ENCODE measurements at regions not wholly inside any gene's neighbourhood (a gene's known extent, or its start where the extent isn't known, plus 50 kb on each side); places are given as distances from the start of the nearest gene placed in this dataset.

DNA sequence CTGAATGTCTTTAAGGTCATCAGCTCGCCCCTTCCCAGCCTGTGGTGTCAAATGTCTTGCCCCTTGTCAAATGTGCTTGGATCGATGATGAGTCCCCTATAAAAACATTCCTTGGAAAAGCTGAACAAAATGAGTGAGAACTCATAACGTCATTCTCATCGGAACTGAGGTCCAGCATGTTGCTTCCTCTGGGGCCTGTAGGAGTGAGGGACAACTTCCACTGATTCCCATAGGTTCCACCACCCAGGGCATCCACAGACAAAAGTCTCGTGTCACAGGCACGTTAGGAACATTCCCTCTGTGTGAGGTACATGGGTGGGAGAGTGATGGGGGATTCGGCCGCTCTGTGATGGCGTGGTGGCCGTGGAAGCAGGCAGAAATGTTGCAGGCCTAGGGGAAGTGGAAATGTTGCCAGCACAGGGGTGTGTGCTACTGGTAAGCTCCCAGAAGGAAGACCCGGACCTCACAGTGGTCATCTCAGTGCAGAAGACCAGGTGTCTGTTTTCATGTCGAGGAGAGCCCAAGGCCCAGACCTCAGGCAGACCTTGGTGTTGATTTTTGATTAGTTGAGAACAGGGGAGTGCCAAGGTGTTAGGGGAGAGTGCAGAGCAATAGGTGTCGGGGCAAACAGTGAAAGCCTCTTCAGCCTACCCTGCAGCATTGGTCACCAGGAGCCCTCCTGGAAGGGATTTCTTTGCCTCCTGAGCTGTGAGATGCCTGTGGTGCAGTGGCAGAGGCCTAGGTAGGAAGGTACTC, 96.8 kb downstream of the SNRPN start:
- DNase-seq, result no peak

DNA sequence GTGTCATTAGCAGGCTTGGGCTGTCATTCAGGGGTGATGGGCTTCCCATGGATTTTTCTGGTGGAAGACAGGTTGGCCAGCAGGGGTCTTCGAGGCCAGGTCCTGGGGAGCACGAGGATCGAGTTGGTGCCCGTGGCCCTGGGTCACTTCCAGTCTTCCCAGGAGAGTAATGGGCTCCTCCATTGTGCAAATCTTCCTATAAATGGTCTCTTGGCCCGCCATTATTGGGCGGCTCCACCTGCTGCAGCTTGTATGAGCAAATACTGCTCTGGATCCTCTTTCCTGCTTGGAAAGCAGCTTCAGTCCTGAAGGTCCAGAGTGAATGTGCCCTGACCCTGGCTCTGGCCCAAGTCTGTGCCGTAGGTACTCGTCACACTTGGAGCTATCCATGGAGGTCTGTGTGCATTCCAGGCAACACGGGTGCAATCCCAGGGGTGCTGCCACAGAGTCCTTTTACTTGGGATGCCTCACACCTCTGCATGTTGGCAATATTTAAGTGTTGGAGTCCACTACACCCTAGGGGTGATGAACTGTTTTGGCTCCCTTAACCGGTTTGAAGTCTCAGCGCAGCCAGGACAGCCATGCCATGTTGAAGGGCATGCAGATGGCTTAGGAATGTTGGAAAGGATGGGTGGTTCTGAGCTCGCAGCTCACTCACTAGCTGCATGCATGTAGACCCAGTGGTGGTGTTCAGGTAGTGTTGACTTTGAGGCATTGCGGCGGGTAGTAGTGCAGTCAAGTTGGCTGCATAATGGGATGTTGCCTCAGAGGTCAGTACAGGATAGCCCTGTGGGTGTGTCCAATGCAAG, 97.6 kb downstream of the SNRPN start:
- DNase-seq, result no peak

DNA sequence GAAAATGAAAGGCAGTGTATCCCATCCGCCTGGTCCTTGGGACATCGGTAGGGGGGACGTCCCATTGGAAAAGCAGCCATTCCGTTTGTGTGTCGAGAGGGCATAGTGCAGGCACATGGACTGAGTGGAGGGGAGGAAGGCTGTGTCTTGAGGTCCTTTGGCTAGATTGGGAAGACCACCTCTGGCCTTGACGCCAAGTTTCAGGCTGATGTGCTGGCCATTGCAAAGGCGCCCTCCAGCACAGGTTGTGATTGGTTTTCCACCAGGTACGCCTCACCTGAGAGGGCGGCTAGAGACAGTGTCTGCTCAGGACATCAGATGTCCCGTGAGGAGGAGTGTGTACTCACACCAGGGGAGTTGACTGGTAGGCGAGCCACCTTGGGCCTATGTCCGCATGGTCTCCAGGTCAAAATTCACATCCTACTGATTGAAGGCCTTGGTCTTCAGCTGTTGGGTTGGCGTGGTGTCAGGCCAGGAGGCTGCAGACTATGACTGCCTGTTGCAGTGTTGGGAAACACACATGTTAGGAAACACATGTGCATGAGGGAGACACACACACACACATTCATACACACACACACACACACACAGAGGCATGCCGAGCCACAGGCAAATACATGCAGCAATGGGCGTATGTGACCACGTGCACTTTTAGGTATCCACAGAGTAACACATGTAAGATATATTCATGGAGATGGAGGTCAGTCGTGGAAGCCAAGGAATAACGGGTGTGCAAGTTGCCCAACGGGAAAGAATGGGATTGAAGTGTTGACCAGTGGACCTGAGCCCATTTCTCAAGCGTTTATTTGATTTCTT, 98.4 kb downstream of the SNRPN start:
- no peak for DNase-seq

DNA sequence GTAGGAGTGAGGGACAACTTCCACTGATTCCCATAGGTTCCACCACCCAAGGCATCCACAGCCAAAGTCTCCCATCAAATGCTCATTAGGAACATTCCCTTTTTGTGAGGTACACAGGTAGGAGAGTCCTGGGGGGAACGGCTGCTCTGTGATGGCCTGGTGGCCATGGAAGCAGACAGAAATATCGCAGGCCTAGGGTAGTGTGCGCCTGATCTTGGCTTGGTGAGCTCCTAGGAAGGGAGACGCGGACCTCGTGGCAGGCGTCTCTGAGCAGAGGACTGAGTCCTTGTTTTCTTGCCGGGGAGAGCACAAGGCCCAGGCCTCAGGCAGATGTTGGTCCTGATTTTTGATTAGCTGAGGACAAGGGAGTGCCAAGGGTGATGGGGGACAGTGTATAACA, 99.5 kb downstream of the SNRPN start:
- DNase-seq, result no peak

DNA sequence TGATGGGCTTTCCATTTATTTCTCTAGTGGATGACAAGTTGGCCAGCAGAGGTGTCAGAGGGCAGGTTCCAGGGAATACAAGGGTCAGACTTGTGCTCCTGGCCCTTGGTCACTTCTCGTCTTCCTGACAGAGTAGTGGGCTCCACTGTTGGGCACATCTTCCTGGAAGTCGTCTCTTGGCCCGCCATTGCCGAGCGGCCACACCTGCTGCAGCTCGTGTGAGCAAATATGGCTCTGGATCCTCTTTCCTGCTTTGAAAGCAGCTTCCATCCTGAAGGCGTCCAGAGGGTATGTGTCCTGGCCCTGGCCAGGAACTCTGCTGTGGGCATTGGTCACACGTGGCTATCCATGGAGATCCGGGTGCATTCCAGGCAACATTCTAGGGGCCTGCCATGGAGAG, 100.2 kb downstream of the SNRPN start:
- DNase-seq, result no peak

DNA sequence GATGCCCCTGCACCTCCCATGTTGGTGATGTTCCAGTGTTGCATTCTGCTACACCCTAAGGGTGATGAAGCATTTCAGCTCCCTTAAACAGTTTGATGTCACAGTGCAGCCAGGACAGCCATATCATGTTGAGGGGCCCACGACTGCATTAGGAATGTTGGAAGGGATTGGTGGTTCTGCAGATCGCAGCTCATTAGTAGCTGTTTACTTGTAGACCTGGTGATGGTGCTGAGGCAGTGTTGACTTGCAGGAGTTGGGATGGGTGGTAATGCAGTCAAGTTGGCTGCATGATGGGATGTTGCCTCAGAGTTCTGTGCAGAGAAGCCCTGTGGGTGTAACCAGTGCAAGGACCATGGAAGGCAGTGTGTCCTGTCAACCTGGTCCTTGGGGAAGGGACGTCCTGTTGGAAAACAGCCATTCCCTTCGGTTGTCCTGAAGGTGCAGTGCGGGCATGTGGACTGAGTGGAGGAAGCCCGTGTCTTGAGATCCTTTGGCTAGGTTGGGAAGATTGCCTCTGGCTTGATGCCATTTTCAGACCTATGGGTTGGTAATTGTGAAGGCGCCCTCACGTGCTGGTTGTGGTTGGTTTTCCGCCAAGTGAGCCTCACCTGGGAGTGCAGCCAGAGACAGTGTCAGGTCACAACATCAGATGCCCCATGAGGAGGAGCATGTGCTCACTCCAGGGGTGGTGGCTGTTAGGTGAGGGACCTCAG, 100.7 kb downstream of the SNRPN start:
- DNase-seq, result no peak

DNA sequence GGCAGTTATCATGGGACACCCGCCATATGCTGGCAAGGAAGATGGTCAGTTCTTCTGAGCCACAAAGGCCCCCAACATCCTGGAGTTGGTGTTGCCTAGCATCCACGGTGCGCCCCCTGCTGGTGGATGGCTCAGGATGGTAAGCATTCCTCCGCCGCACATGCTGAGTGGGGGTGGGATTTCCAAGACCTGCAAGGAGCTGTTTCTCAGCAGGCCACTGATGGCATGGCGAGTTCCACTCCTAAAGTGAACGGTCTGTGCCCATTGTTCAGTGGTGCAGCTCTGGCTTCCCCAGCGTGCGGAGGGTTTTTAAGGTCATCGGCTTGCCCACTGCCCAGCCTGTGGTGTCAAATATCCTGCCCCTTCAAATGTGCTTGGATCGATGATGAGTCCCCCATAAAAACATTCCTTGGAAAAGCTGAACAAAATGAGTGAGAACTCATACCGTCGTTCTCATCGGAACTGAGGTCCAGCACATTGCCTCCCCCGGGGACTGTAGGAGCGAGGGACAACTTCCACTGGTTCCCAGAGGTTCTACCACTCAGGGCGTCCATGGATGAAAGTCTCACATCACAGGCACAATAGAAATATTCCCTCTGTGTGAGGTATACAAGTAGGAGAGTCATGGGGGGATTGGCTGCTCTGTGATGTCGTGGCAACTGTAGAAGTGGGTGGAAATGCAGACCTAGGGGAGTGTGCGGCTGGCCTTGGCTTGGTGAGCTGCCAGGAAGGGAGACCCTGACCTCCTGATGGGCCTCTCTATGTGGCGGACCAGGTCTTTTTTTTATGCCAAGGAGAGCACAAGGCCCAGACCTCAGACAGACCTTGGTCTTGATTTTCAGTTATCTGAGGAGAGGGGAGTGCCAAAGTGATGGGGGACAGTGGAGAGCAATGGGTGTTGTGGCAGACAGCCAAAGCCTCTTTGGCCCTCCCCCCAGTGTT, 102.0 kb downstream of the SNRPN start:
- DNase-seq, result peak; percentile 4

DNA sequence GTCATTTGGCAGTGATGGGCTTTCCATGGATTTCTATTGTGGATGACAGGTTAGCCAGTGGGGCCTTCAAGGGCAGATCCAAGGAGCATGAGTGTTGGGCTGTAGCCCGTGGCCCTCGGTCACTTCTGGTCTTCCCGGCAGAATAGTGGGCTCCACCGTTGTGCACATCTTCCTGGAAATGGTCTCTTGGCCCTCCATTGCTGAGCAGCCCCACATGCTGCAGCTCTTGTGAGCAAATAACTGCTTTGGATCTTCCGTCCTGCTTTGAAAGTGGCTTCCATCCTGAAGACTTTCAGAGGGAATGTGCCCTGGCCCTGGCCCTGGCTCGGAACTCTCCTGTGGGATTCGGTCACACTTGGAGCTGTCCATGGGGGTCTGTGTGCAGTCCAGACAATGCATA, 102.8 kb downstream of the SNRPN start:
- DNase-seq, result no peak

DNA sequence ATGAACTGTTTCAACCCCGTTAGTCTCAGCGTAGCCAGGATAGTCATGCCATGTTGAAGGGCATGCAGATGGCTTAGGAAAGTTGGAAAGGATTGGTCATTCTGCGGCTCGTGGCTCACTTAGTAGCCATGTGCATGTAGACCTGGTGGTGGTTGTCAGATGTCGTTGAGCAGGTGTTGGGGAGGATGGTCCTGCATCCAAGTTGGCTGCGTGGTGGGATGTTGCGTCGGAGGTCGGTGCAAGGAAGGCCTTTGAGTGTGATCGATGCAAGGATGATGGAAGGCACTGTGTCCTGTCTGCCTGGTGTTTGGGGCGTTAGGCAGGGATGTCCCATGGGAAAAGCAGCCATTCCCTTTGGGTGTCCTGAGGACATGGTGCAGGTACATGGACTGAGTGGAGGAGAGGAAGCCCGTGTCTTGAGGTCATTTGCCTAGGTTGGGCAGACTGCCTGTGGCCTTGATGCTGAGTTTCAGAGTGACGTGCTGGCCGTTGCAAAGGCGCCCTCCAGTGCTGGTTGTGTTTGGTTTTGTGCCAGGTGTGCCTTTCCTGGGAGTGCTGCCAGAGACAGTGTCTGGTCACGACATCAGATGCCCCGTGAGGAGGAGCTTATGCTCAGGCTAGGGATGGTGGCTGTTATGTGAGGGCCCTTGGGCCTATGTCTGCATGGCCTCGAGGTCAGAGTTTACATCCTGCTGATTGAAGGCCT, 103.4 kb downstream of the SNRPN start:
- DNase-seq, result no peak

DNA sequence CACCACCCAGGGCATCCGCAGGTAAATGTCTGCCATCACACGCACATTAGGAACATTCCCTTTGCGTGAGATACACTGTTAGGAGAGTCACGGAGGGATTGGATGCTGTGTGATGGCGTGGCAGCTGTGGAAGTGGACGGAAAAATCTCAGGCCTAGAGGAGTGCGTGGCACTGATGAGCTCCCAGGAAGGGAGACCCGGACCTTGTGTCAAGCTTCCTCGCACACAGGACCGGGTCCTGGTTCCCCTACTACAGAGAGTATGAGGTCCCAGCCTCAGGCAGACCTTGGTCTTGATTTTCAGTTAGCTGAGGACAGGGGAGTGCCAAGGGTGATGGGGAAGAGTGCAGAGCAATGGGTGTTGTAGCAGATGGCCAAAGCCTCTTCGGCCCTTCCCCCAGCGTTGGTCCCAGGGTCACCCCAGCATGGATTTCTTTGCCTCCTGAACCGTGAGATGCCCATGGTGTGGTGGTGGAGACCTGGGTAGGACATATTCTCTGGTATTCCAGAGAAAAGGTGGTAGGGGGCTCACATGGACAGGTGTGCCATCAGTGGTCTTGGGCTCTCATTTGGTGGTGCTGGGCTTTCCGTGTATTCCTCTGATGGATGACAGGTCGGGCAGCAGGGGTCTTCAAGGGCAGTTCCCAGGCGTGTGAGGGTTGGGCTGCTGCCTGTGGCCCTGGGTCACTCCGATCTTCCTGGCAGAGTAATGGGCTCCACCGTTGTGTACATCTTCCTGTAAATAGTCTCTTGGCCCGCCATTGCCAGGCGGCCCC, 105.1 kb downstream of the SNRPN start:
- DNase-seq, result no peak

DNA sequence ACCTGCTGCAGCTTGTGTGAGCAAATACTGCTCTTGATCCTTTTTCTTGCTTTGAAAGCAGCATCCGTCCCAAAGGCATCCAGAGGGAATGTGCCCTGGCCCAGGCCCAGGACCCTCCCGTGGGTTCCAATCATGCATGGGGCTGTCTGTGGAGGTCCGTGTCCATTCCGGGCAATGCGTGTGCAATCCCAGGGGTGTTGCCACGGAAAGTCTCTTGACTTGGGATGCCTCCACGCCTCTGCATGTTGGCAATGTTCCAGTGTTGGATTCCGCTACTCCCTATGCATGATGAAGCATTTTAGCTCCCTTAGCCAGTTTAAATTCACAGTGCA, 105.7 kb downstream of the SNRPN start:
- DNase-seq, result no peak

DNA sequence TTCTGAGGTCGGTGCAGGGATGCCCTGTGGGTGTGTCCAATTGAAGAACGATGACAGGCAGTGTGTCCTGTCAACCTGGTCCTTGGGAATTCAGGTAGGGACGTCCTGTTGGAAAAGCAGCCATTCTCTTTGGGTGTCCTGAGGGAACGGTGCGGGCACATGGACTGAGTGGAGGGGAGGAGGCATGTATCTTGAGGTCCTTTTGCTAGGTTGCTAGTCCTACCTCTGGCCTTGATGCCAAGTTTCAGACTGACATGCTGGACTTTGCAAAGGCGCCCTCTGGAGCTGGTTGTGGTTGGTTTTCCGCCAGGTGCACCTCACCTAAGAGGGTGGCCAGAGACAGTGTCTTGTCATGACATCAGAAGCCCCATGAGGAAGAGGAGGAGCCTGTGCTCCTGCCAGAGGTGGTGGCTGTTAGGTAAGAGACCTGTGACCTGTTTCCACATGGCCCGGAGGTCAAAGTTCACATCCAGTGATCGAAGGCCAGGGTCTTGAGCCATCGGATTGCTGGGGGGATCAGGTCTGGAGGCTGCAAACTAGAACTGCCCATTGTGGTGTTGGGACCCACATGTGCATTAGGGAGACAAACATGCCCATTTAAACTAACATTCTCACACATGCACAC, 106.3 kb downstream of the SNRPN start:
- DNase-seq, result no peak

DNA sequence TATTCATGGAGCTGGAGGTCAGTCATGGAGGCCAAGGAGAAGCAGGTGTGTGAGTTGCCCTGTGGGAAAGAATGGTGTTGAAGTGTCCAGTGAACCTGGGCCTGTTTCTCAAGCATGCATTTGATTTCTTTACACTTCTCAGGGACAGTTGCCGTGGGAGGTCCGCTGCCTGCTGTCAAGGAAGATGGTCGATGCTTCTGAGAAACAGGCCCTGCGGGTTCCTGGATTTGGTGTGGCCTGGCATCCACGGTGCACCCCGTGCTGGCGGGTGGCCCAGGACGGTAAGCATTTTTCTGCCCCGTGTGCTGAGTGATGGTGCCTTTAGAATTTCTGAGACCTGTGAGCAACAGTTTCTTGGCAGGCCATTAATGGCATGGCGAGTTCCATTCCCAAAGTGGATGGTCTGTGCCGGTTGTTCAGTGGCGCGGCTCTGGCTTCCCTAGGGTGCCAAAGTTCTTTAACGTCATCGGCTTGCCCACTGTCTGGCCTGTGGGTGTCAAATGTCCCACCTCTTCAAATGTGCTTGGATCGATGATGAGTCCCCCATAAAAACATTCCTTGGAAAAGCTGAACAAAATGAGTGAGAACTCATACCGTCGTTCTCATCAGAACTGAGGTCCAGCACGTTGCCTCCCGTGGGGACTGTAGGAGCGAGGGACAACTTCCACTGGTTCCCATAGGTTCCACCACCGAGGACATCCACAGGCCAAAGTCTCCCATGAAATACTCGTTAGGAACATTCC, 107.2 kb downstream of the SNRPN start:
- no peak for DNase-seq

DNA sequence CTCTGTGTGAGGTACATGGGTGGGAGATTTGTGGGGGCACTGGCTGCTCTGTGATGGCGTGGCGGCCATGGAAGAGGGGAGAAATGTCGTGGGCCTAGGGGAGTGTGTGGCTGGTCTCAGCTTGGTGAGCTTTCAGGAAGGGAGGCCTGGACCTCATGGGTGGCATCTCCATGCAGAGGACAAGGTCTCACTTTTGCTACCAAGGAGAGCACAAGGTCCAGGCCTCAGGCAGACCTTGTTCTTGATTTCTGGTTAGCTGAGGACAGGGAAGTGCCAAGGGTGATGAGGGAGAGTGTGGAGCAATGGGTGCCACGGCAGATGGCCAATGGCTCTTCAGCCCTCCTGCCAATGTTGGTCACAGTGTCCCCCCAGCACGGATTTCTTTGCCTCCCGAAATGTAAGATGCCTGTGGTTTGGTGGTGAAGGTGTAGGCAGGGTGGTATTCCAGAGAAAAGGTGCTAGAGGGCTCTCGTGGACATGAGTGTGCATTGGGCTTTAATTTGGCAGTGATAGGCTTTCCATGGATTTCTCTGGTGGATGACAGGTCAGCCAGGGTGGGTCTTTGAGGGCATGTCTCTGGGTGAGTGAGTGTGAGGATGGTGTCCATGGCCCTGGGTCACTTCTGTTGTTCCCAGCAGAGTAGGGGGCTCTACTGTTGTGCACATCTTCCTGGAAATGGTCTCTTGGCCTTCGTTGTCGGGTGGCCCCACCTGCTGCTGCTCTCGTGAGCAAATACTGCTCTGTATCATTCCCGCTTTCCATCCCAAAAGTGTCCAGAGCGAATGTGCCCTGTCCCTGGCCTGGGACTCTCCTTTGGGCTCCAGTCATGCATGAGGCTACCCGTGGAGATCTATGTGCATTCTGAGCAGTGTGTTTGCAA, 108.0 kb downstream of the SNRPN start:
- no peak for DNase-seq

DNA sequence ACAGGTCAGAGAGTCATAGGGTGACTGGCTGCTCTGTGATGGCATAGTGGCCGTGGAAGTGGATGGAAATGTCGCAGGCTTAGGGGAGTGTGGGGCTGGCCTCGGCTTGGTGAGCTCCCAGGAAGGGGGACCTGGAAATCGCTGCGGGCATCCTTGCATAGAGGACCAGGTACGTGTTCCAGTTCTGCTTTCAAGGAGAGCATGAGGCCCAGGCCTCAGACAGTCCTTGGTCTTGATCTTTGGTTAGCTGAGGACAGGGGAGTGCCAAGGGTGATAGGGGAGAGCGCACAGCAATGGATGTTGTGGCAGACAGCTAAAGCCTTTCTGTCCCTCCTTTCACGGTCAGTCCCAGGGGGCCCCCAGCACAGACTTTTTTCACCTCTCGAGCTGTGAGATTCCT, 110.5 kb downstream of the SNRPN start:
- no peak for DNase-seq

DNA sequence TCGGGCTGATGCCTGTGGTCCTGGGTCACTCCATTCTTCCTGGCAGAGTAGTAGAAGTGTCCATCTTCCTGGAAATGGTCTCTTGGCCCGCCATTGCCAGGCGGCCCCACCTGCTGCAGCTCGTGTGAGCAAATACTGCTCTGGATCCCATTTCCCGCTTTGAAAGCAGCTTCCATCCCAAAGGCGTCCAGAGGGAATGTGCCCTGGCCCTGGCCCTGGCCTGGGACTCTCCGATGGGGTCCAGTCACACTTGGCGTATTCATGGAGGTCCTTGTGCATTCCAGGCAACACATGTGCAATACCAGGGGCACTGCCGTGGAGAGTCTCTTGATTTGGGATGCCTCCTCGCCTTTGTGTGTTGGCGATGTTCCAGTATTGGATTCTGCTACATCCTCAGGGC, 111.1 kb downstream of the SNRPN start:
- DNase-seq, result no peak

DNA sequence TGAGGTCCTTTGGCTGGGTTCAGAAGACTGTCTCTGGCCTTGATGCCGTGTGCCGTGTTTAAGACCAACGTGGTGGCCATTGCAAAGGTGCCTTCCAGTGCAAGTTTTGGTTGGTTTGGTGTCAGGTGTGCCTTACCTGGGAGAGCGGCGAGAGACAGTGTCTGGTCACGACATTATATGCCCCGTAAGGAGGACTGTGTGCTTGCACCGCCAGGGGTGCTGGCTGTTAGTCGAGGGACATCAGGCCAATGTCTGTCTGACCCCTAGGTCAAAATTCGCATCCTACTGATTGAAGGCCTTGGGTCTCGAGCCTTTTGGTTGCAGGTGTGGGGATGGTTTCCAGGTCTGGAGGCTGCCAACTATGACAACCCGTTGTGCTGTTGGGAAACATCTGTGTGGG, 111.9 kb downstream of the SNRPN start:
- no peak for DNase-seq

DNA sequence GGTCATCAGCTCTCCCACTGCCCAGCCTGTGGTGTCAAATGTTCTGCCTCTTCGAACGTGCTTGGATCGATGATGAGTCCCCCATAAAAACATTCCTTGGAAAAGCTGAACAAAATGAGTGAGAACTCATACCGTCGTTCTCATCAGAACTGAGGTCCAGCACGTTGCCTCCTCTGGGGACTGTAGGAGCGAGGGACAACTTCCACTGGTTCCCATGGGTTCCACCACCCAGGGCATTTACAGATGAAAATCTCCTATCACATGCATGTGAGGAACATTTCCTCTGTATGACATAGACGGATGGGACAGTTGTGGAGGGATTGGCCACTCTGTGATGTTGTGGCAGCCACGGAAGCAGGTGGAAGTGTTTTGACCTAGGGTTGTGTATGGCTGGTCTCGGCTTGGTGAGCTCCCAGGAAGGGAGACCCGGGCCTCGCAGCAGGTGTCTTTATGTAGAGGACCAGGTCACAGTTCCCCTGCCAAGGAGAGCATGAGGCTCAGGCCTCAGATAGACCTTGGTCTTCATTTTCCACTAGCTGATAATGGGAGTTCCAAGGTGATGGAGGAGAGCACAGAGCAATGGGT, 113.0 kb downstream of the SNRPN start:
- no peak for DNase-seq

All from NCI-H69 (cell line).